GM12878 (cell line): ENCODE measurements at regions not wholly inside any gene's neighbourhood (a gene's known extent, or its start where the extent isn't known, plus 50 kb on each side); places are given as distances from the start of the nearest gene placed in this dataset.
"Not testable (repeated sequence)": the region's sequence is repeated elsewhere in the genome, so short reads cannot be mapped to it uniquely, and the experiment has no call there.

Experiments used
- CEBPB ChIP-seq, 2 experiments: fragments of 150-350 bp in 1 of 2; IDR thresholded peaks; 2 replicates each; pipeline ENCODE4 v1.6.1; 2012 to 2014; ENCODE audit warnings: low read depth in 2 of 2, low read length in 2 of 2, borderline replicate concordance in 1 of 2, inconsistent platforms in 1 of 2
- CHD2 ChIP-seq: IDR thresholded peaks from 2 replicates; pipeline ENCODE4 v1.6.1; 2011; ENCODE audit warnings: low read depth, low read length, improper control_type of control experiment, borderline replicate concordance
- EZH2 ChIP-seq: IDR thresholded peaks from 2 replicates; pipeline ENCODE4 v1.6.1; 2012; ENCODE audit warnings: low read depth, mild to moderate bottlenecking, control low read depth, inconsistent platforms, low read length, borderline replicate concordance; ENCODE audit not compliant: control insufficient read depth
- FOXM1 ChIP-seq: IDR thresholded peaks from 2 replicates; pipeline ENCODE4 v1.6.1; 2012; ENCODE audit warnings: low read depth, mild to moderate bottlenecking, inconsistent platforms, low read length, moderate library complexity
- JUNB ChIP-seq: IDR thresholded peaks from 2 replicates; pipeline ENCODE4 v1.6.1; 2016; ENCODE audit warnings: antibody characterized with exemption, mild to moderate bottlenecking
- MTA2 ChIP-seq: fragments of 450-650 bp; IDR thresholded peaks from 2 replicates; pipeline ENCODE4 v1.6.1; 2016; ENCODE audit warnings: low read depth, mild to moderate bottlenecking, moderate library complexity
- MYC ChIP-seq: IDR thresholded peaks from 2 replicates; pipeline ENCODE4 v1.6.1; 2011; ENCODE audit warnings: mild to moderate bottlenecking, low read length, moderate library complexity, inconsistent platforms; ENCODE audit not compliant: insufficient read depth, insufficient replicate concordance, insufficient read length, severe bottlenecking
- POLR2A ChIP-seq: IDR thresholded peaks from 2 replicates; pipeline ENCODE4 v1.6.1; 2011; ENCODE audit warnings: low read depth, mild to moderate bottlenecking, low read length
- RCOR1 ChIP-seq: conservative IDR thresholded peaks from 2 replicates; pipeline ENCODE4 v1.6.1; 2012; ENCODE audit warnings: low read depth, low read length, improper control_type of control experiment
- SUPT20H ChIP-seq: IDR thresholded peaks from 2 replicates; pipeline ENCODE4 v1.6.1; 2011; ENCODE audit warnings: low read depth, mild to moderate bottlenecking, low read length, moderate library complexity, borderline replicate concordance; ENCODE audit not compliant: control insufficient read depth
- TF ChIP-seq, protein P1 (sequence below), 3 experiments: IDR thresholded peaks in 2 of 3; conservative IDR thresholded peaks in 1 of 3; 2 replicates each; pipeline ENCODE4 v1.5.1; 2011; ENCODE audit warnings: low read depth in 3 of 3, low read length in 3 of 3, mild to moderate bottlenecking in 3 of 3, control low read depth in 2 of 3, moderate library complexity in 2 of 3, inconsistent platforms in 1 of 3, mixed read lengths in 1 of 3; ENCODE audit not compliant: control insufficient read depth in 2 of 3, insufficient read depth in 1 of 3; ENCODE audit errors: extremely low read depth in 1 of 3
- TF ChIP-seq, protein P2 (sequence below): IDR thresholded peaks from 2 replicates; pipeline ENCODE4 v1.6.1; 2012; ENCODE audit warnings: low read depth, low read length, improper control_type of control experiment
- TF ChIP-seq, protein P3 (sequence below): IDR thresholded peaks from 2 replicates; pipeline ENCODE4 v1.6.1; 2012; ENCODE audit warnings: low read length, inconsistent platforms
- TF ChIP-seq, protein P4 (sequence below): fragments of 450-650 bp; IDR thresholded peaks from 2 replicates; pipeline ENCODE4 v1.6.1; 2017; ENCODE audit warnings: mild to moderate bottlenecking

DNA sequence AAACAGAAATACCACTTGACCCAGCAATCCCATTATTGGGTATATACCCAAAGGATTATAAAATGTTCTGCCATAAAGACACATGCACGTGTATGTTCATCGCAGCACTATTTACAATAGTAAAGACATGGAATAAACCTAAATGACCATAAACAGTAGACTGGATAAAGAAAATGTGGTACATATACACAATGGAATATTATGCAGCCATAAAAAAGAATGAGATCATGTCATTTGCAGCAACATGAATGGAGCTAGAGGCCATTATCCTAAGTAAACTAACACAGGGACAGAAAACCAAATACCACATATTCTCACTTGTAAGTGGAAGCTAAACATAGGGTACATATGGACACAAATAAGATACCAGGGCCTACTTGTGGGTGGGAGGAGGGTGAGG lies 342.2 kb downstream of the LMBRD1 start:
- TF ChIP-seq RCOR1; CHD2; POLR2A; SUPT20H; EZH2; FOXM1; MTA2; JUNB; CEBPB (IDR thresholded peaks at IDR 0.05; ENCODE audit: borderline replicate concordance in 1 of 2, low read depth in 2 of 2, low read length in 2 of 2); MYC: not testable (repeated sequence)
- TF ChIP-seq, protein P1, sequence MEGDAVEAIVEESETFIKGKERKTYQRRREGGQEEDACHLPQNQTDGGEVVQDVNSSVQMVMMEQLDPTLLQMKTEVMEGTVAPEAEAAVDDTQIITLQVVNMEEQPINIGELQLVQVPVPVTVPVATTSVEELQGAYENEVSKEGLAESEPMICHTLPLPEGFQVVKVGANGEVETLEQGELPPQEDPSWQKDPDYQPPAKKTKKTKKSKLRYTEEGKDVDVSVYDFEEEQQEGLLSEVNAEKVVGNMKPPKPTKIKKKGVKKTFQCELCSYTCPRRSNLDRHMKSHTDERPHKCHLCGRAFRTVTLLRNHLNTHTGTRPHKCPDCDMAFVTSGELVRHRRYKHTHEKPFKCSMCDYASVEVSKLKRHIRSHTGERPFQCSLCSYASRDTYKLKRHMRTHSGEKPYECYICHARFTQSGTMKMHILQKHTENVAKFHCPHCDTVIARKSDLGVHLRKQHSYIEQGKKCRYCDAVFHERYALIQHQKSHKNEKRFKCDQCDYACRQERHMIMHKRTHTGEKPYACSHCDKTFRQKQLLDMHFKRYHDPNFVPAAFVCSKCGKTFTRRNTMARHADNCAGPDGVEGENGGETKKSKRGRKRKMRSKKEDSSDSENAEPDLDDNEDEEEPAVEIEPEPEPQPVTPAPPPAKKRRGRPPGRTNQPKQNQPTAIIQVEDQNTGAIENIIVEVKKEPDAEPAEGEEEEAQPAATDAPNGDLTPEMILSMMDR (IDR thresholded peaks at IDR 0.05 in 2 of 3, conservative IDR thresholded peaks at IDR 0.05 in 1 of 3; ENCODE audit: control insufficient read depth in 2 of 3, extremely low read depth in 1 of 3, insufficient read depth in 1 of 3, low read depth in 3 of 3, low read length in 3 of 3): not testable (repeated sequence)
- TF ChIP-seq, protein P2, sequence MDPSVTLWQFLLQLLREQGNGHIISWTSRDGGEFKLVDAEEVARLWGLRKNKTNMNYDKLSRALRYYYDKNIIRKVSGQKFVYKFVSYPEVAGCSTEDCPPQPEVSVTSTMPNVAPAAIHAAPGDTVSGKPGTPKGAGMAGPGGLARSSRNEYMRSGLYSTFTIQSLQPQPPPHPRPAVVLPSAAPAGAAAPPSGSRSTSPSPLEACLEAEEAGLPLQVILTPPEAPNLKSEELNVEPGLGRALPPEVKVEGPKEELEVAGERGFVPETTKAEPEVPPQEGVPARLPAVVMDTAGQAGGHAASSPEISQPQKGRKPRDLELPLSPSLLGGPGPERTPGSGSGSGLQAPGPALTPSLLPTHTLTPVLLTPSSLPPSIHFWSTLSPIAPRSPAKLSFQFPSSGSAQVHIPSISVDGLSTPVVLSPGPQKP: not testable (repeated sequence)
- TF ChIP-seq, protein P3, sequence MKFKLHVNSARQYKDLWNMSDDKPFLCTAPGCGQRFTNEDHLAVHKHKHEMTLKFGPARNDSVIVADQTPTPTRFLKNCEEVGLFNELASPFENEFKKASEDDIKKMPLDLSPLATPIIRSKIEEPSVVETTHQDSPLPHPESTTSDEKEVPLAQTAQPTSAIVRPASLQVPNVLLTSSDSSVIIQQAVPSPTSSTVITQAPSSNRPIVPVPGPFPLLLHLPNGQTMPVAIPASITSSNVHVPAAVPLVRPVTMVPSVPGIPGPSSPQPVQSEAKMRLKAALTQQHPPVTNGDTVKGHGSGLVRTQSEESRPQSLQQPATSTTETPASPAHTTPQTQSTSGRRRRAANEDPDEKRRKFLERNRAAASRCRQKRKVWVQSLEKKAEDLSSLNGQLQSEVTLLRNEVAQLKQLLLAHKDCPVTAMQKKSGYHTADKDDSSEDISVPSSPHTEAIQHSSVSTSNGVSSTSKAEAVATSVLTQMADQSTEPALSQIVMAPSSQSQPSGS: not testable (repeated sequence)
- TF ChIP-seq, protein P4, sequence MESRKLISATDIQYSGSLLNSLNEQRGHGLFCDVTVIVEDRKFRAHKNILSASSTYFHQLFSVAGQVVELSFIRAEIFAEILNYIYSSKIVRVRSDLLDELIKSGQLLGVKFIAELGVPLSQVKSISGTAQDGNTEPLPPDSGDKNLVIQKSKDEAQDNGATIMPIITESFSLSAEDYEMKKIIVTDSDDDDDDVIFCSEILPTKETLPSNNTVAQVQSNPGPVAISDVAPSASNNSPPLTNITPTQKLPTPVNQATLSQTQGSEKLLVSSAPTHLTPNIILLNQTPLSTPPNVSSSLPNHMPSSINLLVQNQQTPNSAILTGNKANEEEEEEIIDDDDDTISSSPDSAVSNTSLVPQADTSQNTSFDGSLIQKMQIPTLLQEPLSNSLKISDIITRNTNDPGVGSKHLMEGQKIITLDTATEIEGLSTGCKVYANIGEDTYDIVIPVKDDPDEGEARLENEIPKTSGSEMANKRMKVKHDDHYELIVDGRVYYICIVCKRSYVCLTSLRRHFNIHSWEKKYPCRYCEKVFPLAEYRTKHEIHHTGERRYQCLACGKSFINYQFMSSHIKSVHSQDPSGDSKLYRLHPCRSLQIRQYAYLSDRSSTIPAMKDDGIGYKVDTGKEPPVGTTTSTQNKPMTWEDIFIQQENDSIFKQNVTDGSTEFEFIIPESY: not testable (repeated sequence)
